Activated T-cell treated with anti-CD3 and anti-CD28 coated beads, Interleukin-2, amount 50 U/mL, for 4 hours (primary cell): ENCODE measurements at regions not wholly inside any gene's neighbourhood (a gene's known extent, or its start where the extent isn't known, plus 50 kb on each side); places are given as distances from the start of the nearest gene placed in this dataset.
"Not testable (repeated sequence)": the region's sequence is repeated elsewhere in the genome, so short reads cannot be mapped to it uniquely, and the experiment has no call there.

Experiments used
- ATAC-seq, 2 donors: fragments of 200-7000 bp; cut with Tn5 transposase; one replicate each; pipeline ENCODE4 v1.10.0; 2021
- DNase-seq: peaks from one replicate; pipeline ENCODE4 v3.0.0-alpha.2; 2020
- H3K27me3 Mint-ChIP-seq: one replicate; pipeline ENCODE4 v1.8.0; 2021; ENCODE audit warnings: low read depth, mixed read lengths
- H3K36me3 Mint-ChIP-seq: one replicate; pipeline ENCODE4 v1.8.0; 2022; ENCODE audit warnings: mixed read lengths; ENCODE audit not compliant: insufficient read depth
- H3K4me1 Mint-ChIP-seq: one replicate; pipeline ENCODE4 v1.8.0; 2021; ENCODE audit warnings: low read depth, mixed read lengths
- H3K4me3 Mint-ChIP-seq: one replicate; pipeline ENCODE4 v1.8.0; 2021; ENCODE audit warnings: mild to moderate bottlenecking, moderate library complexity, mixed read lengths
- H3K9me3 Mint-ChIP-seq: one replicate; pipeline ENCODE4 v1.8.0; 2021; ENCODE audit warnings: mixed read lengths

- no peaks in the 10 kb centered on the region for H3K4me1 Mint-ChIP-seq
- ATAC-seq (no peak), DNase-seq (no peak)
- no peaks in the 10 kb centered on the region for H3K27me3 Mint-ChIP-seq
- H3K4me3 Mint-ChIP-seq, result no peak overlapping the region
- H3K36me3 Mint-ChIP-seq, result no peaks in the 10 kb centered on the region
- no peaks in the 10 kb centered on the region for H3K9me3 Mint-ChIP-seq
These were observed 970.4 kb downstream of the RPA4 start for GRCh38 chrX:97854086-97854485.

- no peaks in the 10 kb centered on the region for H3K36me3 Mint-ChIP-seq
These were observed 974.9 kb downstream of the RPA4 start for GRCh38 chrX:97858592-97858991.

GRCh38 chrX:97860226-97860625 lies 976.5 kb downstream of the RPA4 start:
- ATAC-seq, result no peak
- no peak overlapping the region for H3K4me3 Mint-ChIP-seq
- no peak for DNase-seq
- H3K4me1 Mint-ChIP-seq, result no peaks in the 10 kb centered on the region
- no peaks in the 10 kb centered on the region for H3K27me3 Mint-ChIP-seq
- H3K9me3 Mint-ChIP-seq, result no peaks in the 10 kb centered on the region
- H3K36me3 Mint-ChIP-seq, result no peaks in the 10 kb centered on the region

More at GRCh38 chrX:97858592-97858991, 974.9 kb downstream of the RPA4 start:
- no peaks in the 10 kb centered on the region for H3K27me3 Mint-ChIP-seq
- no peaks in the 10 kb centered on the region for H3K9me3 Mint-ChIP-seq
- DNase-seq, result no peak
- ATAC-seq, result no peak
- no peaks in the 10 kb centered on the region for H3K4me1 Mint-ChIP-seq
- no peak overlapping the region for H3K4me3 Mint-ChIP-seq

GRCh38 chrX:97863261-97863660 lies 979.6 kb downstream of the RPA4 start:
- Mint-ChIP-seq H3K4me3 (no peak overlapping the region), H3K4me1 (no peaks in the 10 kb centered on the region), H3K27me3 (no peaks in the 10 kb centered on the region), H3K36me3 (no peaks in the 10 kb centered on the region), H3K9me3 (no peaks in the 10 kb centered on the region)
- DNase-seq, result no peak
- ATAC-seq, result no peak

- no peaks in the 10 kb centered on the region for H3K4me1 Mint-ChIP-seq
- no peaks in the 10 kb centered on the region for H3K9me3 Mint-ChIP-seq
- no peaks in the 10 kb centered on the region for H3K36me3 Mint-ChIP-seq
- H3K27me3 Mint-ChIP-seq, result no peaks in the 10 kb centered on the region
- no peak overlapping the region for H3K4me3 Mint-ChIP-seq
- DNase-seq (no peak), ATAC-seq (no peak)
These were observed 983.6 kb downstream of the RPA4 start for GRCh38 chrX:97867266-97867665.

- Mint-ChIP-seq H3K27me3 (no peaks in the 10 kb centered on the region), H3K36me3 (no peaks in the 10 kb centered on the region), H3K9me3 (no peaks in the 10 kb centered on the region), H3K4me1 (no peaks in the 10 kb centered on the region), H3K4me3 (no peak overlapping the region)
- DNase-seq (no peak), ATAC-seq (no peak)
These were observed 993.1 kb downstream of the RPA4 start for GRCh38 chrX:97876697-97877407.

GRCh38 chrX:97882306-97882705 lies 998.6 kb downstream of the RPA4 start:
- H3K4me3 Mint-ChIP-seq, result no peak overlapping the region

GRCh38 chrX:97895751-97896150 lies 1012.0 kb downstream of the RPA4 start:
- no peaks in the 10 kb centered on the region for H3K27me3 Mint-ChIP-seq
- H3K4me1 Mint-ChIP-seq, result no peaks in the 10 kb centered on the region
- H3K36me3 Mint-ChIP-seq, result no peaks in the 10 kb centered on the region
- H3K4me3 Mint-ChIP-seq, result no peak overlapping the region
- ATAC-seq (no peak), DNase-seq (no peak)
- peaks cover 4% of the 10 kb centered on the region for H3K9me3 Mint-ChIP-seq

More at GRCh38 chrX:97882306-97882705, 998.6 kb downstream of the RPA4 start:
- Mint-ChIP-seq H3K27me3 (no peaks in the 10 kb centered on the region), H3K36me3 (no peaks in the 10 kb centered on the region), H3K4me1 (no peaks in the 10 kb centered on the region), H3K9me3 (no peaks in the 10 kb centered on the region)
- DNase-seq (no peak), ATAC-seq (no peak)

- Mint-ChIP-seq H3K4me3 (no peak overlapping the region), H3K4me1 (no peaks in the 10 kb centered on the region), H3K27me3 (no peaks in the 10 kb centered on the region), H3K36me3 (no peaks in the 10 kb centered on the region), H3K9me3 (no peaks in the 10 kb centered on the region)
- ATAC-seq (no peak), DNase-seq (no peak)
These were observed 1014.3 kb downstream of the RPA4 start for GRCh38 chrX:97897998-97898397.

GRCh38 chrX:97898798-97899197 lies 1015.1 kb downstream of the RPA4 start:
- ATAC-seq (no peak), DNase-seq (no peak)
- Mint-ChIP-seq H3K4me3 (no peak overlapping the region), H3K36me3 (no peaks in the 10 kb centered on the region), H3K9me3 (no peaks in the 10 kb centered on the region), H3K27me3 (no peaks in the 10 kb centered on the region), H3K4me1 (no peaks in the 10 kb centered on the region)

- no peak for ATAC-seq
- Mint-ChIP-seq H3K4me3 (no peak overlapping the region), H3K4me1 (no peaks in the 10 kb centered on the region), H3K27me3 (no peaks in the 10 kb centered on the region), H3K9me3 (peaks cover 6% of the 10 kb centered on the region), H3K36me3 (no peaks in the 10 kb centered on the region)
- DNase-seq, result no peak
These were observed 1024.1 kb downstream of the RPA4 start for GRCh38 chrX:97907791-97908190.

GRCh38 chrX:97909245-97909644 lies 1025.5 kb downstream of the RPA4 start:
- DNase-seq (no peak), ATAC-seq (no peak)
- Mint-ChIP-seq H3K36me3 (no peaks in the 10 kb centered on the region), H3K27me3 (no peaks in the 10 kb centered on the region), H3K4me3 (no peak overlapping the region), H3K9me3 (peaks cover 6% of the 10 kb centered on the region), H3K4me1 (no peaks in the 10 kb centered on the region)

- H3K4me3 Mint-ChIP-seq, ATAC-seq, DNase-seq, H3K4me1 Mint-ChIP-seq, H3K9me3 Mint-ChIP-seq, H3K27me3 Mint-ChIP-seq, H3K36me3 Mint-ChIP-seq: not testable (repeated sequence)
These were observed 1031.7 kb downstream of the RPA4 start for GRCh38 chrX:97915390-97915789.

- H3K36me3 Mint-ChIP-seq, ATAC-seq, DNase-seq, H3K4me3 Mint-ChIP-seq, H3K9me3 Mint-ChIP-seq, H3K27me3 Mint-ChIP-seq, H3K4me1 Mint-ChIP-seq: not testable (repeated sequence)
These were observed 1037.5 kb downstream of the RPA4 start for GRCh38 chrX:97921223-97921622.

GRCh38 chrX:97931586-97931985 lies 1047.9 kb downstream of the RPA4 start:
- Mint-ChIP-seq H3K4me3 (no peak overlapping the region), H3K36me3 (no peaks in the 10 kb centered on the region), H3K27me3 (no peaks in the 10 kb centered on the region), H3K9me3 (peaks cover 4% of the 10 kb centered on the region), H3K4me1 (no peaks in the 10 kb centered on the region)
- no peak for ATAC-seq
- DNase-seq, result no peak
